Fibroblast of lung (primary cell): ENCODE measurements at regions not wholly inside any gene's neighbourhood (a gene's known extent, or its start where the extent isn't known, plus 50 kb on each side); places are given as distances from the start of the nearest gene placed in this dataset.

Experiments
- EZH2 ChIP-seq: IDR thresholded peaks from 2 replicates; pipeline ENCODE4 v1.5.1; 2012; ENCODE audit warnings: low read length, control low read depth, mild to moderate bottlenecking; ENCODE audit errors: missing control alignments
- TF ChIP-seq, protein P1 (sequence below), 2 donors: IDR thresholded peaks in 1 of 2; conservative IDR thresholded peaks in 1 of 2; 1 replicate in 1 of 2; 2 replicates in 1 of 2; pipeline ENCODE4 v1.5.1; 2011 to 2012; ENCODE audit warnings: low read length in 2 of 2, control low read depth in 1 of 2, inconsistent platforms in 1 of 2, low read depth in 1 of 2, mild to moderate bottlenecking in 1 of 2

DNA sequence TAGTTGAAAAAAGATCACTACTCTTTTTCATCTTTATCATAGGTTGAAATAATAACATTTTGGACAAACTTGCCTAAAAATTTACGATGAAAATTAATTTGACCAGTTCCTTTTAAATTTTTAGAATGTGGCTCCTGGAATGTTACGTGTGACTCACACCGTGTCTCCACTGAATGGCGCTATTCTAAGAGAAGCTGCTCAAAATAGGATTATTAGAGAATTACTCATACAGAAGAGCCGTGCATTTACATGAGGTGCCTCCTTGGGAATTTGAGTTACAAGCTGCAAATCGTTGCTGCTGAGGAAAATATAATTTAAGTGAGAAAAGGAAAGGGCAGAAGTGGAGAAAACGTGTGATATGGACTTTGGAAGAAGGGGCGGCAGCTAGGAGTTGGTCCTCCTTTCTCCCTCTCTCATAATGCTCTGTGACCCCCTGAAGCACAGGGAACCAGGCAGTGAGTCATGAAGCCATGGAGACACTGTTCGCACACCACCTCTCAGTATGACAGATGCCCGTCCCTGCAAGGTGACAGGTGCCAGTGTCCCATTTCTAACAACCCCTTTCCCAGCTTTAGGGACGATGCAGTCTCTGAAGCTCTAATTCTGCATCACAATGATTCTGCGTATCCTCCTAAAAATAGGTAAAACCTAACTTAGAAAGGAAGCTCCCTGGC, 323.2 kb upstream of the COBL start:
- no peak for TF ChIP-seq EZH2
- TF ChIP-seq, protein P1, sequence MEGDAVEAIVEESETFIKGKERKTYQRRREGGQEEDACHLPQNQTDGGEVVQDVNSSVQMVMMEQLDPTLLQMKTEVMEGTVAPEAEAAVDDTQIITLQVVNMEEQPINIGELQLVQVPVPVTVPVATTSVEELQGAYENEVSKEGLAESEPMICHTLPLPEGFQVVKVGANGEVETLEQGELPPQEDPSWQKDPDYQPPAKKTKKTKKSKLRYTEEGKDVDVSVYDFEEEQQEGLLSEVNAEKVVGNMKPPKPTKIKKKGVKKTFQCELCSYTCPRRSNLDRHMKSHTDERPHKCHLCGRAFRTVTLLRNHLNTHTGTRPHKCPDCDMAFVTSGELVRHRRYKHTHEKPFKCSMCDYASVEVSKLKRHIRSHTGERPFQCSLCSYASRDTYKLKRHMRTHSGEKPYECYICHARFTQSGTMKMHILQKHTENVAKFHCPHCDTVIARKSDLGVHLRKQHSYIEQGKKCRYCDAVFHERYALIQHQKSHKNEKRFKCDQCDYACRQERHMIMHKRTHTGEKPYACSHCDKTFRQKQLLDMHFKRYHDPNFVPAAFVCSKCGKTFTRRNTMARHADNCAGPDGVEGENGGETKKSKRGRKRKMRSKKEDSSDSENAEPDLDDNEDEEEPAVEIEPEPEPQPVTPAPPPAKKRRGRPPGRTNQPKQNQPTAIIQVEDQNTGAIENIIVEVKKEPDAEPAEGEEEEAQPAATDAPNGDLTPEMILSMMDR (conservative IDR thresholded peaks at IDR 0.05 in 1 of 2, IDR thresholded peaks at IDR 0.05 in 1 of 2; ENCODE audit: low read depth in 1 of 2, low read length in 2 of 2), result no peak
